Skeletal muscle cell (primary cell): ENCODE measurements at regions not wholly inside any gene's neighbourhood (a gene's known extent, or its start where the extent isn't known, plus 50 kb on each side); places are given as distances from the start of the nearest gene placed in this dataset.
"Not testable (repeated sequence)": the region's sequence is repeated elsewhere in the genome, so short reads cannot be mapped to it uniquely, and the experiment has no call there.

ENCODE experiments used
- DNase-seq: peaks from one replicate; pipeline ENCODE4 v3.0.0-alpha.2; 2010; ENCODE audit warnings: low read depth
- H3K4me3 ChIP-seq: 2 replicates; pipeline ENCODE4 v1.5.1; 2011; ENCODE audit warnings: low read depth, mild to moderate bottlenecking, control low read depth, low read length, moderate library complexity

GRCh38 chr20:60782959-60783625, 469.0 kb upstream of the CDH4 start:
- no peak overlapping the region for H3K4me3 ChIP-seq
- DNase-seq, result no peak

- DNase-seq, result no peak
- H3K4me3 ChIP-seq, result no peak overlapping the region
Observed at GRCh38 chr20:60785301-60785700, 466.8 kb upstream of the CDH4 start.

GRCh38 chr20:60785785-60786184, 466.3 kb upstream of the CDH4 start:
- no peak for DNase-seq
- H3K4me3 ChIP-seq, result no peak overlapping the region

- no peak for DNase-seq
- no peak overlapping the region for H3K4me3 ChIP-seq
Observed at GRCh38 chr20:60786686-60787217, 465.3 kb upstream of the CDH4 start.

- DNase-seq, result no peak
- no peak overlapping the region for H3K4me3 ChIP-seq
Observed at GRCh38 chr20:60787276-60787675, 464.8 kb upstream of the CDH4 start.

- no peak for DNase-seq
- no peak overlapping the region for H3K4me3 ChIP-seq
Observed at GRCh38 chr20:60788070-60788469, 464.0 kb upstream of the CDH4 start.

- no peak overlapping the region for H3K4me3 ChIP-seq
- no peak for DNase-seq
Observed at GRCh38 chr20:60789399-60789798, 462.7 kb upstream of the CDH4 start.

GRCh38 chr20:60790339-60790738, 461.7 kb upstream of the CDH4 start:
- not testable (repeated sequence) for DNase-seq, H3K4me3 ChIP-seq

- no peak overlapping the region for H3K4me3 ChIP-seq
- DNase-seq, result no peak
Observed at GRCh38 chr20:60791823-60792222, 460.2 kb upstream of the CDH4 start.

- no peak for DNase-seq
- H3K4me3 ChIP-seq, result no peak overlapping the region
Observed at GRCh38 chr20:60792941-60793340, 459.1 kb upstream of the CDH4 start.

GRCh38 chr20:60794674-60795073, 457.4 kb upstream of the CDH4 start:
- no peak for DNase-seq
- no peak overlapping the region for H3K4me3 ChIP-seq

- DNase-seq, result no peak
- H3K4me3 ChIP-seq, result no peak overlapping the region
Observed at GRCh38 chr20:60795651-60796050, 456.4 kb upstream of the CDH4 start.

GRCh38 chr20:60800185-60800584, 451.9 kb upstream of the CDH4 start:
- H3K4me3 ChIP-seq, result no peak overlapping the region
- DNase-seq, result no peak

GRCh38 chr20:60802676-60803075, 449.4 kb upstream of the CDH4 start:
- no peak for DNase-seq
- H3K4me3 ChIP-seq, result no peak overlapping the region

- no peak overlapping the region for H3K4me3 ChIP-seq
- no peak for DNase-seq
Observed at GRCh38 chr20:60803335-60804055, 448.6 kb upstream of the CDH4 start.

- no peak overlapping the region for H3K4me3 ChIP-seq
- DNase-seq, result no peak
Observed at GRCh38 chr20:60804240-60804917, 447.7 kb upstream of the CDH4 start.

- H3K4me3 ChIP-seq, result no peak overlapping the region
- DNase-seq, result no peak
Observed at GRCh38 chr20:60804918-60805630, 447.0 kb upstream of the CDH4 start.

- no peak for DNase-seq
Observed at GRCh38 chr20:60806354-60806753, 445.7 kb upstream of the CDH4 start.

GRCh38 chr20:60806824-60807223, 445.2 kb upstream of the CDH4 start:
- H3K4me3 ChIP-seq, result no peak overlapping the region
- DNase-seq, result no peak

More at GRCh38 chr20:60806354-60806753, 445.7 kb upstream of the CDH4 start:
- H3K4me3 ChIP-seq, result no peak overlapping the region
